Hypothalamus (tissue), 51 donors: ENCODE measurements at regions not wholly inside any gene's neighbourhood (a gene's known extent, or its start where the extent isn't known, plus 50 kb on each side); places are given as distances from the start of the nearest gene placed in this dataset.
A peak's percentile ranks its signal among the peaks of the same experiment; 100 is the strongest.

ENCODE experiments used
- DNase-seq, 51 donors: peaks; one replicate each; lab custom pipeline; 2025; lab: John Stamatoyannopoulos, UW

- DNase-seq = peak in 46 of 51 donors; percentile 7 to 82 (median 40)
Observed at GRCh38 chr20:60210779-60211617, 252.8 kb downstream of the CDH26 start.

- no peak for DNase-seq
Observed at GRCh38 chr20:60211618-60212463, 253.6 kb downstream of the CDH26 start.

GRCh38 chr20:60212695-60213094 lies 254.5 kb downstream of the CDH26 start:
- no peak for DNase-seq

GRCh38 chr20:60213126-60213893 lies 255.1 kb downstream of the CDH26 start:
- DNase-seq = no peak

GRCh38 chr20:60214901-60215815 lies 256.9 kb downstream of the CDH26 start:
- DNase-seq = no peak

- DNase-seq = no peak
Observed at GRCh38 chr20:60215816-60216730, 257.9 kb downstream of the CDH26 start.

- DNase-seq = no peak
Observed at GRCh38 chr20:60219231-60219630, 261.0 kb downstream of the CDH26 start.

GRCh38 chr20:60219984-60220562 lies 261.9 kb downstream of the CDH26 start:
- DNase-seq = no peak

- no peak for DNase-seq
Observed at GRCh38 chr20:60220706-60221105, 262.5 kb downstream of the CDH26 start.

- DNase-seq = no peak
Observed at GRCh38 chr20:60221593-60221992, 263.4 kb downstream of the CDH26 start.

- no peak for DNase-seq
Observed at GRCh38 chr20:60222497-60222896, 264.3 kb downstream of the CDH26 start.

- no peak for DNase-seq
Observed at GRCh38 chr20:60223174-60223573, 265.0 kb downstream of the CDH26 start.

- no peak for DNase-seq
Observed at GRCh38 chr20:60224914-60225313, 266.7 kb downstream of the CDH26 start.

GRCh38 chr20:60228255-60228654 lies 270.0 kb downstream of the CDH26 start:
- DNase-seq = no peak

GRCh38 chr20:60232380-60232779 lies 274.2 kb downstream of the CDH26 start:
- DNase-seq = no peak

- no peak for DNase-seq
Observed at GRCh38 chr20:60233018-60233630, 274.9 kb downstream of the CDH26 start.

GRCh38 chr20:60236613-60237012 lies 278.4 kb downstream of the CDH26 start:
- DNase-seq = no peak

GRCh38 chr20:60237981-60238380 lies 279.8 kb downstream of the CDH26 start:
- DNase-seq = no peak
